Ishikawa (cell line): ENCODE measurements at regions not wholly inside any gene's neighbourhood (a gene's known extent, or its start where the extent isn't known, plus 50 kb on each side); places are given as distances from the start of the nearest gene placed in this dataset.

ENCODE experiments used
- EP300 ChIP-seq: IDR thresholded peaks from 2 replicates; pipeline ENCODE4 v1.6.1; 2012; ENCODE audit warnings: borderline replicate concordance
- YY1 ChIP-seq: IDR thresholded peaks from 2 replicates; pipeline ENCODE4 v1.6.1; 2012; ENCODE audit warnings: low read depth
- TF ChIP-seq, protein P1 (sequence below): IDR thresholded peaks from 2 replicates; pipeline ENCODE4 v1.6.1; 2012; ENCODE audit warnings: low read depth, mild to moderate bottlenecking

GRCh38 chr12:46531059-46531785 lies 158.6 kb upstream of the SLC38A2 start:
- TF ChIP-seq EP300 (no peak), YY1 (no peak)
- TF ChIP-seq, protein P1, sequence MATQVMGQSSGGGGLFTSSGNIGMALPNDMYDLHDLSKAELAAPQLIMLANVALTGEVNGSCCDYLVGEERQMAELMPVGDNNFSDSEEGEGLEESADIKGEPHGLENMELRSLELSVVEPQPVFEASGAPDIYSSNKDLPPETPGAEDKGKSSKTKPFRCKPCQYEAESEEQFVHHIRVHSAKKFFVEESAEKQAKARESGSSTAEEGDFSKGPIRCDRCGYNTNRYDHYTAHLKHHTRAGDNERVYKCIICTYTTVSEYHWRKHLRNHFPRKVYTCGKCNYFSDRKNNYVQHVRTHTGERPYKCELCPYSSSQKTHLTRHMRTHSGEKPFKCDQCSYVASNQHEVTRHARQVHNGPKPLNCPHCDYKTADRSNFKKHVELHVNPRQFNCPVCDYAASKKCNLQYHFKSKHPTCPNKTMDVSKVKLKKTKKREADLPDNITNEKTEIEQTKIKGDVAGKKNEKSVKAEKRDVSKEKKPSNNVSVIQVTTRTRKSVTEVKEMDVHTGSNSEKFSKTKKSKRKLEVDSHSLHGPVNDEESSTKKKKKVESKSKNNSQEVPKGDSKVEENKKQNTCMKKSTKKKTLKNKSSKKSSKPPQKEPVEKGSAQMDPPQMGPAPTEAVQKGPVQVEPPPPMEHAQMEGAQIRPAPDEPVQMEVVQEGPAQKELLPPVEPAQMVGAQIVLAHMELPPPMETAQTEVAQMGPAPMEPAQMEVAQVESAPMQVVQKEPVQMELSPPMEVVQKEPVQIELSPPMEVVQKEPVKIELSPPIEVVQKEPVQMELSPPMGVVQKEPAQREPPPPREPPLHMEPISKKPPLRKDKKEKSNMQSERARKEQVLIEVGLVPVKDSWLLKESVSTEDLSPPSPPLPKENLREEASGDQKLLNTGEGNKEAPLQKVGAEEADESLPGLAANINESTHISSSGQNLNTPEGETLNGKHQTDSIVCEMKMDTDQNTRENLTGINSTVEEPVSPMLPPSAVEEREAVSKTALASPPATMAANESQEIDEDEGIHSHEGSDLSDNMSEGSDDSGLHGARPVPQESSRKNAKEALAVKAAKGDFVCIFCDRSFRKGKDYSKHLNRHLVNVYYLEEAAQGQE: no peak
